RWPE2 (cell line): ENCODE measurements at regions not wholly inside any gene's neighbourhood (a gene's known extent, or its start where the extent isn't known, plus 50 kb on each side); places are given as distances from the start of the nearest gene placed in this dataset.

Experiments
- ATAC-seq: fragments of 200-7000 bp; cut with Tn5 transposase; 3 replicates; pipeline ENCODE4 v1.9.1; 2021; ENCODE audit warnings: low read depth
- DNase-seq: peaks from one replicate; pipeline ENCODE4 v3.0.0-alpha.2; 2020; ENCODE audit warnings: low spot score
- H3K27ac ChIP-seq: fragments of 450-650 bp; 2 replicates; pipeline ENCODE4 v1.5.1; 2017; ENCODE audit warnings: mild to moderate bottlenecking; ENCODE audit not compliant: poor library complexity, severe bottlenecking
- H3K27me3 ChIP-seq: fragments of 250-450 bp; sonication (Bioruptor Pico); 2 replicates; pipeline ENCODE4 v1.5.1; 2021; ENCODE audit warnings: mild to moderate bottlenecking, moderate library complexity; ENCODE audit not compliant: insufficient read depth, poor library complexity, severe bottlenecking
- H3K36me3 ChIP-seq: fragments of 250-450 bp; sonication (Bioruptor Pico); 2 replicates; pipeline ENCODE4 v1.5.1; 2020; ENCODE audit warnings: low read depth, mild to moderate bottlenecking, moderate library complexity
- H3K4me1 ChIP-seq: fragments of 250-450 bp; sonication (Bioruptor Pico); 2 replicates; pipeline ENCODE4 v1.5.1; 2021; ENCODE audit warnings: mild to moderate bottlenecking, moderate library complexity; ENCODE audit not compliant: insufficient read depth, poor library complexity, severe bottlenecking
- H3K4me3 ChIP-seq: fragments of 250-450 bp; sonication (Bioruptor Pico); 2 replicates; pipeline ENCODE4 v1.5.1; 2021; ENCODE audit warnings: mild to moderate bottlenecking, moderate library complexity; ENCODE audit not compliant: severe bottlenecking
- H3K9me3 ChIP-seq: fragments of 250-450 bp; sonication (Bioruptor Pico); 2 replicates; pipeline ENCODE4 v1.5.1; 2021; ENCODE audit warnings: mild to moderate bottlenecking, moderate library complexity; ENCODE audit not compliant: severe bottlenecking
- CTCF ChIP-seq: fragments of 450-650 bp; IDR thresholded peaks from one replicate; pipeline ENCODE4 v1.5.1; 2017; ENCODE audit warnings: mild to moderate bottlenecking, moderate library complexity; ENCODE audit not compliant: poor library complexity, severe bottlenecking

- Histone ChIP-seq H3K27ac (no peak overlapping the region), H3K9me3 (no peaks in the 10 kb centered on the region), H3K4me1 (no peaks in the 10 kb centered on the region), H3K36me3 (no peaks in the 10 kb centered on the region), H3K27me3 (no peaks in the 10 kb centered on the region), H3K4me3 (no peak overlapping the region)
- ATAC-seq (no peak), DNase-seq (no peak)
- TF ChIP-seq CTCF, result no peak
Measured at GRCh38 chr16:64133366-64133765, 988.5 kb downstream of the CDH11 start.

GRCh38 chr16:64132759-64133361 is 989.0 kb downstream of the CDH11 start:
- no peak for TF ChIP-seq CTCF
- Histone ChIP-seq H3K4me3 (no peak overlapping the region), H3K27me3 (no peaks in the 10 kb centered on the region), H3K27ac (no peak overlapping the region), H3K9me3 (no peaks in the 10 kb centered on the region), H3K36me3 (no peaks in the 10 kb centered on the region), H3K4me1 (no peaks in the 10 kb centered on the region)
- DNase-seq (no peak), ATAC-seq (no peak)

GRCh38 chr16:64132190-64132589 is 989.7 kb downstream of the CDH11 start:
- no peak for TF ChIP-seq CTCF
- ATAC-seq (no peak), DNase-seq (no peak)
- no peaks in the 10 kb centered on the region for H3K27me3 ChIP-seq
- H3K36me3 ChIP-seq, result no peaks in the 10 kb centered on the region
- H3K4me1 ChIP-seq, result no peaks in the 10 kb centered on the region
- no peak overlapping the region for H3K4me3 ChIP-seq
- H3K27ac ChIP-seq, result no peak overlapping the region
- no peaks in the 10 kb centered on the region for H3K9me3 ChIP-seq

GRCh38 chr16:64131423-64131822 is 990.4 kb downstream of the CDH11 start:
- DNase-seq, result no peak
- H3K36me3 ChIP-seq, result no peaks in the 10 kb centered on the region
- TF ChIP-seq CTCF, result no peak
- no peak overlapping the region for H3K27ac ChIP-seq
- H3K9me3 ChIP-seq, result no peaks in the 10 kb centered on the region
- no peaks in the 10 kb centered on the region for H3K4me1 ChIP-seq
- ATAC-seq, result no peak
- H3K4me3 ChIP-seq, result no peak overlapping the region
- H3K27me3 ChIP-seq, result no peaks in the 10 kb centered on the region

- TF ChIP-seq CTCF, result no peak
- H3K4me3 ChIP-seq, result no peak overlapping the region
- H3K27me3 ChIP-seq, result no peaks in the 10 kb centered on the region
- H3K36me3 ChIP-seq, result no peaks in the 10 kb centered on the region
- no peak overlapping the region for H3K27ac ChIP-seq
- H3K4me1 ChIP-seq, result no peaks in the 10 kb centered on the region
- H3K9me3 ChIP-seq, result no peaks in the 10 kb centered on the region
- DNase-seq (no peak), ATAC-seq (no peak)
Measured at GRCh38 chr16:64130140-64130539, 991.7 kb downstream of the CDH11 start.
